ENCODE measurements at regions not wholly inside any gene's neighbourhood (a gene's known extent, or its start where the extent isn't known, plus 50 kb on each side); places are given as distances from the start of the nearest gene placed in this dataset.
"Not testable (repeated sequence)": the region's sequence is repeated elsewhere in the genome, so short reads cannot be mapped to it uniquely, and the experiment has no call there.

GRCh38 chr13:50626101-50626547, 217.4 kb downstream of the DLEU7 start:
- no peak for TF ChIP-seq CTCF (IDR thresholded peaks at IDR 0.05; ENCODE audit: low read depth, low read length, missing control alignments)
- H3K4me3 ChIP-seq (ENCODE audit: low read depth, low read length), result no peak overlapping the region
- no peak for DNase-seq (ENCODE audit: low read depth)
- in situ Hi-C loops (cut with HindIII; ENCODE audit: low sequenced_read_pairs), result no loop called here

GRCh38 chr13:50627111-50627510, 216.4 kb downstream of the DLEU7 start:
- in situ Hi-C loops (cut with HindIII; ENCODE audit: low sequenced_read_pairs), result no loop called here
- no peak overlapping the region for H3K4me3 ChIP-seq (ENCODE audit: low read depth, low read length)
- no peak for TF ChIP-seq CTCF (IDR thresholded peaks at IDR 0.05; ENCODE audit: low read depth, low read length, missing control alignments)
- DNase-seq (ENCODE audit: low read depth), result no peak

GRCh38 chr13:50628512-50628911, 215.0 kb downstream of the DLEU7 start:
- in situ Hi-C loops (cut with HindIII; ENCODE audit: low sequenced_read_pairs), result not testable (repeated sequence)

GRCh38 chr13:50629497-50629896, 214.0 kb downstream of the DLEU7 start:
- DNase-seq (ENCODE audit: low read depth), result no peak
- in situ Hi-C loops (cut with HindIII; ENCODE audit: low sequenced_read_pairs), result no loop called here
- no peak overlapping the region for H3K4me3 ChIP-seq (ENCODE audit: low read depth, low read length)
- no peak for TF ChIP-seq CTCF (IDR thresholded peaks at IDR 0.05; ENCODE audit: low read depth, low read length, missing control alignments)

More at GRCh38 chr13:50628512-50628911, 215.0 kb downstream of the DLEU7 start:
- not testable (repeated sequence) for H3K4me3 ChIP-seq (ENCODE audit: low read depth, low read length); DNase-seq (ENCODE audit: low read depth)

GRCh38 chr13:50629966-50630365, 213.5 kb downstream of the DLEU7 start:
- no peak overlapping the region for H3K4me3 ChIP-seq (ENCODE audit: low read depth, low read length)
- no peak for TF ChIP-seq CTCF (IDR thresholded peaks at IDR 0.05; ENCODE audit: low read depth, low read length, missing control alignments)
- in situ Hi-C loops (cut with HindIII; ENCODE audit: low sequenced_read_pairs), result no loop called here
- DNase-seq (ENCODE audit: low read depth), result no peak

GRCh38 chr13:50631041-50631440, 212.5 kb downstream of the DLEU7 start:
- H3K4me3 ChIP-seq (ENCODE audit: low read depth, low read length), result no peak overlapping the region
- no peak for TF ChIP-seq CTCF (IDR thresholded peaks at IDR 0.05; ENCODE audit: low read depth, low read length, missing control alignments)
- in situ Hi-C loops (cut with HindIII; ENCODE audit: low sequenced_read_pairs), result no loop called here
- DNase-seq (ENCODE audit: low read depth), result no peak

- no peak overlapping the region for H3K4me3 ChIP-seq (ENCODE audit: low read depth, low read length)
- no peak for TF ChIP-seq CTCF (IDR thresholded peaks at IDR 0.05; ENCODE audit: low read depth, low read length, missing control alignments)
- DNase-seq (ENCODE audit: low read depth), result no peak
- in situ Hi-C loops (cut with HindIII; ENCODE audit: low sequenced_read_pairs), result no loop called here
Observed at GRCh38 chr13:50634339-50634738, 209.2 kb downstream of the DLEU7 start.

Measured in astrocyte of the cerebellum (primary cell).